ENCODE measurements at regions not wholly inside any gene's neighbourhood (a gene's known extent, or its start where the extent isn't known, plus 50 kb on each side); places are given as distances from the start of the nearest gene placed in this dataset.
"Not testable (repeated sequence)": the region's sequence is repeated elsewhere in the genome, so short reads cannot be mapped to it uniquely, and the experiment has no call there.

GRCh38 chr20:39960522-39961428, 728.3 kb downstream of the MAFB start:
- H3K27ac ChIP-seq: no peak overlapping the region
- H3K9me3 ChIP-seq: no peaks in the 10 kb centered on the region
- no peak for TF ChIP-seq CTCF (IDR thresholded peaks at IDR 0.05)
- no peak overlapping the region for H3K4me3 ChIP-seq (ENCODE audit: low read depth in 1 of 2, low read length in 1 of 2)
- H3K36me3 ChIP-seq: no peaks in the 10 kb centered on the region
- H3K27me3 ChIP-seq: no peaks in the 10 kb centered on the region
- no peaks in the 10 kb centered on the region for H3K4me1 ChIP-seq (ENCODE audit: control insufficient read depth in 1 of 2, insufficient read depth in 1 of 2, low read depth in 1 of 2, low read length in 1 of 2)

- not testable (repeated sequence) for H3K4me1 ChIP-seq (ENCODE audit: control insufficient read depth in 1 of 2, insufficient read depth in 1 of 2, low read depth in 1 of 2, low read length in 1 of 2); H3K36me3 ChIP-seq; H3K27ac ChIP-seq; H3K9me3 ChIP-seq; H3K4me3 ChIP-seq (ENCODE audit: low read depth in 1 of 2, low read length in 1 of 2); H3K27me3 ChIP-seq
Observed at GRCh38 chr20:39957911-39958310, 731.1 kb downstream of the MAFB start.

GRCh38 chr20:39954621-39955020, 734.4 kb downstream of the MAFB start:
- Histone ChIP-seq H3K4me1 (ENCODE audit: control insufficient read depth in 1 of 2, insufficient read depth in 1 of 2, low read depth in 1 of 2, low read length in 1 of 2) (no peaks in the 10 kb centered on the region), H3K4me3 (ENCODE audit: low read depth in 1 of 2, low read length in 1 of 2) (no peak overlapping the region), H3K9me3 (no peaks in the 10 kb centered on the region), H3K27ac (no peak overlapping the region), H3K27me3 (no peaks in the 10 kb centered on the region), H3K36me3 (no peaks in the 10 kb centered on the region)
- TF ChIP-seq CTCF (IDR thresholded peaks at IDR 0.05): no peak

- Histone ChIP-seq H3K27me3 (no peaks in the 10 kb centered on the region), H3K4me3 (ENCODE audit: low read depth in 1 of 2, low read length in 1 of 2) (no peak overlapping the region), H3K27ac (no peak overlapping the region), H3K9me3 (no peaks in the 10 kb centered on the region), H3K36me3 (no peaks in the 10 kb centered on the region), H3K4me1 (ENCODE audit: control insufficient read depth in 1 of 2, insufficient read depth in 1 of 2, low read depth in 1 of 2, low read length in 1 of 2) (no peaks in the 10 kb centered on the region)
- no peak for TF ChIP-seq CTCF (IDR thresholded peaks at IDR 0.05)
Observed at GRCh38 chr20:39946931-39947330, 742.1 kb downstream of the MAFB start.

GRCh38 chr20:39946053-39946810, 742.8 kb downstream of the MAFB start:
- Histone ChIP-seq H3K4me3 (ENCODE audit: low read depth in 1 of 2, low read length in 1 of 2) (no peak overlapping the region), H3K9me3 (no peaks in the 10 kb centered on the region), H3K4me1 (ENCODE audit: control insufficient read depth in 1 of 2, insufficient read depth in 1 of 2, low read depth in 1 of 2, low read length in 1 of 2) (no peaks in the 10 kb centered on the region), H3K27me3 (no peaks in the 10 kb centered on the region), H3K36me3 (no peaks in the 10 kb centered on the region), H3K27ac (no peak overlapping the region)
- no peak for TF ChIP-seq CTCF (IDR thresholded peaks at IDR 0.05)

GRCh38 chr20:39944861-39945260, 744.2 kb downstream of the MAFB start:
- Histone ChIP-seq H3K4me3 (ENCODE audit: low read depth in 1 of 2, low read length in 1 of 2) (no peak overlapping the region), H3K36me3 (no peaks in the 10 kb centered on the region), H3K4me1 (ENCODE audit: control insufficient read depth in 1 of 2, insufficient read depth in 1 of 2, low read depth in 1 of 2, low read length in 1 of 2) (no peaks in the 10 kb centered on the region), H3K9me3 (no peaks in the 10 kb centered on the region), H3K27ac (no peak overlapping the region), H3K27me3 (no peaks in the 10 kb centered on the region)
- TF ChIP-seq CTCF (IDR thresholded peaks at IDR 0.05): no peak

Measured in neutrophil (primary cell).